Body of pancreas (tissue), 4 donors: ENCODE measurements at regions not wholly inside any gene's neighbourhood (a gene's known extent, or its start where the extent isn't known, plus 50 kb on each side); places are given as distances from the start of the nearest gene placed in this dataset.
"Not testable (repeated sequence)": the region's sequence is repeated elsewhere in the genome, so short reads cannot be mapped to it uniquely, and the experiment has no call there.

Source experiments
- ATAC-seq: fragments of 150-250 bp; one replicate; pipeline ENCODE4 v1.9.1; 2016
- DNase-seq, 4 donors: peaks; one replicate each; pipeline ENCODE4 v3.0.0-alpha.2; 2019
- H3K27ac ChIP-seq, 4 donors: fragments of 200-600 bp; sonication (generic); 1 replicate in 3 of 4; 2 replicates in 1 of 4; pipeline versions ENCODE4 v1.5.1 to v1.6.1; 2016 to 2019; ENCODE audit warnings: mild to moderate bottlenecking in 1 of 4, mixed read lengths in 1 of 4, moderate library complexity in 1 of 4
- H3K27me3 ChIP-seq, 2 donors: fragments of 200-600 bp; sonication (generic); one replicate each; pipeline ENCODE4 v1.6.0; 2016; ENCODE audit warnings: mild to moderate bottlenecking in 1 of 2
- H3K36me3 ChIP-seq, 2 donors: fragments of 200-600 bp; sonication (generic); replicated peaks in 1 of 2; 2 replicates each; pipeline ENCODE4 v1.5.1; 2016; ENCODE audit warnings: low read depth in 2 of 2; ENCODE audit not compliant: insufficient read depth in 1 of 2
- H3K4me1 ChIP-seq: fragments of 200-600 bp; sonication (generic); one replicate; pipeline ENCODE4 v1.6.0; 2016
- H3K4me3 ChIP-seq, 2 donors: fragments of 200-600 bp; sonication (generic); 1 replicate in 1 of 2; 2 replicates in 1 of 2; pipeline ENCODE4 v1.5.1; 2016 to 2019
- H3K9me3 ChIP-seq, 3 donors: fragments of 200-600 bp; sonication (generic); 1 replicate in 2 of 3; 2 replicates in 1 of 3; pipeline ENCODE4 v1.5.1; 2016
- POLR2A ChIP-seq, 3 donors: fragments of 450-650 bp; IDR thresholded peaks; one replicate each; pipeline ENCODE4 v1.6.1; 2016; ENCODE audit warnings: antibody characterized with exemption in 3 of 3, mild to moderate bottlenecking in 2 of 3
- WGBS, 2 donors: methylation state at CpG; one replicate each; pipeline ENCODE4 v1.1.5; 2017; 5-methylcytosine and 5-hydroxymethylcytosine counted together
- intact Hi-C: fragments of 100-400 bp; cut with DNase I; formaldehyde crosslinking; loops from one replicate; pipeline ENCODE4 v1.15.1; 2023
- TF ChIP-seq, protein P1 (sequence below), 7 experiments: fragments of 450-650 bp in 4 of 7; fragments of 200-600 bp in 3 of 7; sonication (generic) in 3 of 7; IDR thresholded peaks; one replicate each; pipeline ENCODE4 v1.5.1; 2016 to 2019; ENCODE audit warnings: antibody characterized with exemption in 7 of 7

- peaks cover 0 to 4% of the 10 kb centered on the region in 2 donors for H3K27me3 ChIP-seq
- intact Hi-C loops = loop anchor here (10.0 kb wide), 1 partner anchor 195 kb away; no protein-coding TSS in a partner anchor
- ATAC-seq = no peak
Observed at GRCh38 chr6:37569317-37569716, 69.6 kb upstream of the CCDC167 start.

DNA sequence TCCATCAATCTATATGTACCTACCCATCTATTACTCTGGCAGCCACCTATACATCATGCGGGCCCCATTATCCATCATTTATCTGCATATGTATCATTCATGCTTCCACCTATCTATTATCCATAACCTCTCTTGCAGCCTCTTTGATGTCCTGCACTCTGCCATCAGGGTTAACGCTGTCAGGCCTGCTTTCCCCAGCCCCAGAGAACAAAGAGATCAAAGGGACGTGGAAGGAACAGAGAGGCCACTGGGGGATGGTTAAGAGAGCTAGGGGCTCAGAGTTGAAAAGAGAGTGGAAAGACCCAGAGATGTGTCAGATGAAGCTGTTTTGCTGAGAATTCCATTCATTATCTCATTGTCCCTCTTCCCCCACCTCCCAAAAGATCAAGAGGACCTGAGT is 67.3 kb upstream of the CCDC167 start:
- DNase-seq (no peak), ATAC-seq (no peak)
- Histone ChIP-seq H3K9me3 (no peaks in the 10 kb centered on the region), H3K27ac (no peak overlapping the region), H3K36me3 (no peaks in the 10 kb centered on the region), H3K4me3 (no peak overlapping the region), H3K4me1 (peaks cover 8% of the 10 kb centered on the region), H3K27me3 (peaks cover 0 to 4% of the 10 kb centered on the region in 2 donors)
- no peak for TF ChIP-seq POLR2A (IDR thresholded peaks at IDR 0.05)
- TF ChIP-seq, protein P1, sequence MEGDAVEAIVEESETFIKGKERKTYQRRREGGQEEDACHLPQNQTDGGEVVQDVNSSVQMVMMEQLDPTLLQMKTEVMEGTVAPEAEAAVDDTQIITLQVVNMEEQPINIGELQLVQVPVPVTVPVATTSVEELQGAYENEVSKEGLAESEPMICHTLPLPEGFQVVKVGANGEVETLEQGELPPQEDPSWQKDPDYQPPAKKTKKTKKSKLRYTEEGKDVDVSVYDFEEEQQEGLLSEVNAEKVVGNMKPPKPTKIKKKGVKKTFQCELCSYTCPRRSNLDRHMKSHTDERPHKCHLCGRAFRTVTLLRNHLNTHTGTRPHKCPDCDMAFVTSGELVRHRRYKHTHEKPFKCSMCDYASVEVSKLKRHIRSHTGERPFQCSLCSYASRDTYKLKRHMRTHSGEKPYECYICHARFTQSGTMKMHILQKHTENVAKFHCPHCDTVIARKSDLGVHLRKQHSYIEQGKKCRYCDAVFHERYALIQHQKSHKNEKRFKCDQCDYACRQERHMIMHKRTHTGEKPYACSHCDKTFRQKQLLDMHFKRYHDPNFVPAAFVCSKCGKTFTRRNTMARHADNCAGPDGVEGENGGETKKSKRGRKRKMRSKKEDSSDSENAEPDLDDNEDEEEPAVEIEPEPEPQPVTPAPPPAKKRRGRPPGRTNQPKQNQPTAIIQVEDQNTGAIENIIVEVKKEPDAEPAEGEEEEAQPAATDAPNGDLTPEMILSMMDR (IDR thresholded peaks at IDR 0.05) = no peak
- WGBS, 2 donors = 55 to 70% methylated on average over 3 of the region's 3 CpGs
- intact Hi-C loops = loop anchor here (10.0 kb wide), 1 partner anchor 192 kb away; no protein-coding TSS in a partner anchor

More at GRCh38 chr6:37569317-37569716, 69.6 kb upstream of the CCDC167 start:
- Histone ChIP-seq H3K36me3 (no peaks in the 10 kb centered on the region), H3K4me1 (peaks cover 8% of the 10 kb centered on the region), H3K4me3 (no peak overlapping the region), H3K27ac (no peak overlapping the region), H3K9me3 (no peaks in the 10 kb centered on the region)
- DNase-seq = no peak
- 65 to 73% methylated on average over 4 of the region's 4 CpGs for WGBS, 2 donors
- TF ChIP-seq POLR2A (IDR thresholded peaks at IDR 0.05) = no peak
- TF ChIP-seq, protein P1 (IDR thresholded peaks at IDR 0.05) = no peak

DNA sequence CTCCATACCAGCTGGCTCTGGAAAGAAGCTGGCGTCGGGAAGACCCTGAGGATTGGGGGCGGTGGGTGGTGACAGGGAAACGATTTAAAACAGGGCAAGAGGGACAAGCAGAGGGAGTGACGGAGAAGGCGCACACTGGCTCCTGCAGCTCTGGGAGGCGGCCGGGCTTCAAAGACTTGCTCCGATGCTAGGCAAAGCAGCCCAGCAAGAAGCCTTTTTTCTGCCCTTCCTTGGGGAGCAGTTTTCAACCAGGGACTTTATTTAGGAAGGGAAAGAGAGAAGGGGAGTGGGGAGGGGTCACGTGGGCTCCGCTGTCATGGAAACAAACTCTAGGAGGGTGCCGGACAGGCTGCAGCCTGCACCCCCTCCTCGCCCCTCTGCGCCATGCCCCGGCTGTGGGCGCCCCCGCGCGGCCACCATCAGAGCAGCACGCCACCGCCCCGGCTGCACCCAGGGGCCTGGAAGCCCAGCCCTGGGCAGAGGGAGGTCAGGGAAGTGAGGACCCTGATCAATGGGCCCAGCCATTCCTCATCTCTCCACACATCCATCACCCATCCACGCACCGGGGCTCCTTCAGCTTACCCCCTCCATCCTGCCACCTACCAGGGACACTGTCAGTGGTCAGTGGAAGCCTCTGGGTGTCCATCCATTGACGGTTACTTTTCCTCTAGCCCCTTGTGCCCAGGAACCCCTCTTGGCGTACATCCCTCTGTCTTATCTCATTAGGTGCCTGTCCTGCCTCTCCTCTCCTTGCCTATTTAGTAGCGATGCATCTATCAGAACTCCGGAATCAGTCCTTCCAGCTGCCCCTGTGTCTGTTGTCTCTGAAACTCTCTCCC is 66.6 kb upstream of the CCDC167 start:
- ATAC-seq (peak; percentile 49), DNase-seq (peak; percentile 22 to 57 (median 42))
- Histone ChIP-seq H3K36me3 (no peaks in the 10 kb centered on the region), H3K27me3 (peaks cover 0 to 4% of the 10 kb centered on the region in 2 donors), H3K9me3 (no peaks in the 10 kb centered on the region), H3K27ac (no peak overlapping the region), H3K4me3 (no peak overlapping the region), H3K4me1 (peaks cover 8% of the 10 kb centered on the region)
- intact Hi-C loops = loop anchor here (10.0 kb wide), 1 partner anchor 192 kb away; no protein-coding TSS in a partner anchor
- 13 to 23% methylated on average over 16 to 28 of the region's 28 CpGs for WGBS, 2 donors
- no peak for TF ChIP-seq POLR2A (IDR thresholded peaks at IDR 0.05)
- TF ChIP-seq, protein P1 (IDR thresholded peaks at IDR 0.05) = peak; percentile 63 to 80 (median 69)

- Histone ChIP-seq H3K27ac (no peak overlapping the region), H3K9me3 (no peaks in the 10 kb centered on the region), H3K4me1 (peaks cover 8% of the 10 kb centered on the region), H3K27me3 (peaks cover 0 to 4% of the 10 kb centered on the region in 2 donors), H3K36me3 (no peaks in the 10 kb centered on the region), H3K4me3 (no peak overlapping the region)
- TF ChIP-seq POLR2A (IDR thresholded peaks at IDR 0.05) = no peak
- TF ChIP-seq, protein P1 (IDR thresholded peaks at IDR 0.05) = no peak
- 37% methylated on average over 8 to 17 of the region's 17 CpGs for WGBS, 2 donors
- DNase-seq = peak in 1 of 4 donors; percentile 10
- intact Hi-C loops = loop anchor here (10.0 kb wide), 1 partner anchor 191 kb away; no protein-coding TSS in a partner anchor
- no peak for ATAC-seq
Observed at GRCh38 chr6:37565267-37566110, 65.8 kb upstream of the CCDC167 start.

GRCh38 chr6:37562926-37563288 is 63.2 kb upstream of the CCDC167 start:
- 65 to 80% methylated on average over 3 to 4 of the region's 4 CpGs for WGBS, 2 donors
- intact Hi-C loops = loop anchor here (10.0 kb wide), 1 partner anchor 188 kb away; no protein-coding TSS in a partner anchor
- not testable (repeated sequence) for H3K9me3 ChIP-seq, H3K4me3 ChIP-seq, H3K4me1 ChIP-seq, H3K27ac ChIP-seq, ATAC-seq, H3K27me3 ChIP-seq, H3K36me3 ChIP-seq
- DNase-seq = peak in 1 of 4 donors; percentile 7
